ENCODE measurements at regions not wholly inside any gene's neighbourhood (a gene's known extent, or its start where the extent isn't known, plus 50 kb on each side); places are given as distances from the start of the nearest gene placed in this dataset.

DNA sequence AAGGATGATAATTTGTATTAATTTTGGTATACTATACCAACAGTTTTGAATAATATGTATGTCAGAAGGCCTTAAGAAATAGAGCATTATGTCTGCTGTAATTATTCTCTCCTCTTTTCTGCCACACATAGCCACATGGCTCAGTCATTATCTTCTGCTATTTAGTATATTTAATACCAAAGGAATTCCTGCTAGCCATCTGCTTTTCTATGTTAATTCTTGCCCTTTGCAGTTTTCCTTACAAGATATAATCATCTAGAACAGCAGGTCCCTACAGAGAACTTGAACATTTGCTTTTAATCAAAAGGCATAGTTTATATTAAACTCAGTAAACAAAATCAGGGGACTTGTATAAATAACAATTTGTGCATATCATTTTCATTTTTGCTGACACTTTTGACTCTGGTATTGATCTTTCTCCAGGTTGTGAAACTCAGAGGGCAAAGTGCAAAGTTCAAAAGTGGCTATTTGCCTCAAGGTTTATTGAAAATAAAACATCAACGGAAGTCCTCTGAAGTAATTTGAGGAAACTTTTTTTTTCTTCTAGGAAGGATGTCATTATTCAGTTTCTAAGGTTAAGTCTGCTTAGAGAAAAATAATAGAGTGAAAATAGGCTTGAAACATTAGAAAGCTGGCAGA, 702.0 kb downstream of the KCNJ2 start:
- TF ChIP-seq POLR2A (IDR thresholded peaks at IDR 0.05): no peak
- TF ChIP-seq, protein P1, sequence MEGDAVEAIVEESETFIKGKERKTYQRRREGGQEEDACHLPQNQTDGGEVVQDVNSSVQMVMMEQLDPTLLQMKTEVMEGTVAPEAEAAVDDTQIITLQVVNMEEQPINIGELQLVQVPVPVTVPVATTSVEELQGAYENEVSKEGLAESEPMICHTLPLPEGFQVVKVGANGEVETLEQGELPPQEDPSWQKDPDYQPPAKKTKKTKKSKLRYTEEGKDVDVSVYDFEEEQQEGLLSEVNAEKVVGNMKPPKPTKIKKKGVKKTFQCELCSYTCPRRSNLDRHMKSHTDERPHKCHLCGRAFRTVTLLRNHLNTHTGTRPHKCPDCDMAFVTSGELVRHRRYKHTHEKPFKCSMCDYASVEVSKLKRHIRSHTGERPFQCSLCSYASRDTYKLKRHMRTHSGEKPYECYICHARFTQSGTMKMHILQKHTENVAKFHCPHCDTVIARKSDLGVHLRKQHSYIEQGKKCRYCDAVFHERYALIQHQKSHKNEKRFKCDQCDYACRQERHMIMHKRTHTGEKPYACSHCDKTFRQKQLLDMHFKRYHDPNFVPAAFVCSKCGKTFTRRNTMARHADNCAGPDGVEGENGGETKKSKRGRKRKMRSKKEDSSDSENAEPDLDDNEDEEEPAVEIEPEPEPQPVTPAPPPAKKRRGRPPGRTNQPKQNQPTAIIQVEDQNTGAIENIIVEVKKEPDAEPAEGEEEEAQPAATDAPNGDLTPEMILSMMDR (IDR thresholded peaks at IDR 0.05): no peak
